ENCODE measurements at regions not wholly inside any gene's neighbourhood (a gene's known extent, or its start where the extent isn't known, plus 50 kb on each side); places are given as distances from the start of the nearest gene placed in this dataset.

GRCh38 chr2:237242091-237242536 lies 156.4 kb downstream of the COPS8 start:
- TF ChIP-seq CTCF (IDR thresholded peaks at IDR 0.05): no peak
- no peak for TF ChIP-seq POLR2A (IDR thresholded peaks at IDR 0.05)
